Embryonic facial prominence (tissue), 1 donor: ENCODE measurements at regions not wholly inside any gene's neighbourhood (a gene's known extent, or its start where the extent isn't known, plus 50 kb on each side); places are given as distances from the start of the nearest gene placed in this dataset.
"Not testable (repeated sequence)": the region's sequence is repeated elsewhere in the genome, so short reads cannot be mapped to it uniquely, and the experiment has no call there.

Source experiments
- DNase-seq: peaks from one replicate; pipeline ENCODE4 v3.0.0-alpha.2; 2016; ENCODE audit errors: extremely low spot score

GRCh38 chr3:159045279-159045885 is 243.5 kb downstream of the MFSD1 start:
- DNase-seq = no peak

- no peak for DNase-seq
Measured at GRCh38 chr3:159047361-159047760, 245.5 kb downstream of the MFSD1 start.

GRCh38 chr3:159052494-159052893 is 250.6 kb downstream of the MFSD1 start:
- not testable (repeated sequence) for DNase-seq

- no peak for DNase-seq
Measured at GRCh38 chr3:159057621-159058020, 255.8 kb downstream of the MFSD1 start.

GRCh38 chr3:159058859-159059258 is 257.0 kb downstream of the MFSD1 start:
- no peak for DNase-seq

- DNase-seq = no peak
Measured at GRCh38 chr3:159059395-159059794, 257.5 kb downstream of the MFSD1 start.

GRCh38 chr3:159062734-159063410 is 261.0 kb downstream of the MFSD1 start:
- DNase-seq = no peak

GRCh38 chr3:159069091-159069490 is 267.2 kb downstream of the MFSD1 start, which contains the start of gene IQCJ:
IQCJ (plus strand) TSS chr3:159069319.
- no peak for DNase-seq

- DNase-seq = no peak
Measured at GRCh38 chr3:159069866-159070425, 268.1 kb downstream of the MFSD1 start.

GRCh38 chr3:159074756-159075701 is 273.2 kb downstream of the MFSD1 start:
- no peak for DNase-seq

GRCh38 chr3:159077860-159078259 is 276.0 kb downstream of the MFSD1 start:
- DNase-seq = no peak

GRCh38 chr3:159080256-159080655 is 278.4 kb downstream of the MFSD1 start:
- DNase-seq = no peak

- no peak for DNase-seq
Measured at GRCh38 chr3:159080821-159081220, 279.0 kb downstream of the MFSD1 start.

- no peak for DNase-seq
Measured at GRCh38 chr3:159082519-159082918, 280.7 kb downstream of the MFSD1 start.

GRCh38 chr3:159091936-159092335 is 290.1 kb downstream of the MFSD1 start:
- no peak for DNase-seq

- DNase-seq = no peak
Measured at GRCh38 chr3:159102001-159102400, 300.1 kb downstream of the MFSD1 start.

- DNase-seq = no peak
Measured at GRCh38 chr3:159112724-159113123, 310.9 kb downstream of the MFSD1 start.

- DNase-seq = no peak
Measured at GRCh38 chr3:159113221-159113875, 311.5 kb downstream of the MFSD1 start.

- no peak for DNase-seq
Measured at GRCh38 chr3:159114582-159114981, 312.7 kb downstream of the MFSD1 start.

- DNase-seq = no peak
Measured at GRCh38 chr3:159123877-159124276, 322.0 kb downstream of the MFSD1 start.

GRCh38 chr3:159126261-159127020 is 324.6 kb downstream of the MFSD1 start:
- DNase-seq = no peak
